ENCODE measurements at regions not wholly inside any gene's neighbourhood (a gene's known extent, or its start where the extent isn't known, plus 50 kb on each side); places are given as distances from the start of the nearest gene placed in this dataset.

GRCh38 chr13:69180034-69180433, 927.6 kb upstream of the ATXN8OS start:
- no peak for ATAC-seq
- POLR2A ChIA-PET, result no interaction called here
- in situ Hi-C loops (cut with MboI), result no loop called here

More at GRCh38 chr13:69180034-69180433, 927.6 kb upstream of the ATXN8OS start:
- no peaks in the 10 kb centered on the region for H3K27me3 ChIP-seq (replicated peaks in 1 of 2; ENCODE audit: control insufficient read depth in 2 of 2, insufficient read depth in 2 of 2, low read length in 1 of 2)
- H3K79me2 ChIP-seq (ENCODE audit: control insufficient read depth, insufficient read depth, low read length), result no peaks in the 10 kb centered on the region
- H2AFZ ChIP-seq (ENCODE audit: control insufficient read depth, low read depth, low read length), result no peak overlapping the region
- no peaks in the 10 kb centered on the region for H3K9me3 ChIP-seq (replicated peaks; ENCODE audit: control insufficient read depth, insufficient read depth, low read length)
- no TSS peak for BruUV-seq (replicated peaks)
- H3K4me2 ChIP-seq (ENCODE audit: control insufficient read depth, insufficient read depth), result no peak overlapping the region
- no peak overlapping the region for H3K27ac ChIP-seq (ENCODE audit: control insufficient read depth, insufficient read depth)
- intact Hi-C loops (cut with micrococcal nuclease; ENCODE audit: unreplicated experiment), result no loop called here
- no peak for FAIRE-seq
- no peaks in the 10 kb centered on the region for H4K20me1 ChIP-seq (ENCODE audit: control insufficient read depth, insufficient read depth)
- H3K36me3 ChIP-seq (ENCODE audit: control insufficient read depth in 2 of 2, insufficient read depth in 2 of 2, low read length in 1 of 2), result no peaks in the 10 kb centered on the region
- ChIA-PET SMC1A (ENCODE audit: uncharacterized antibody, unreplicated experiment) (interaction anchor here (1.4 kb wide), 1 partner anchor 41 kb away, joined by 3 read pairs; no protein-coding TSS in a partner anchor), CTCF (interaction anchor here (0.7 kb wide), 1 partner anchor 117 kb away, joined by 4 read pairs; no protein-coding TSS in a partner anchor), RAD21 (ENCODE audit: unreplicated experiment) (no interaction called here)
- H3K4me1 ChIP-seq (ENCODE audit: control insufficient read depth, insufficient read depth, low read length), result no peaks in the 10 kb centered on the region
- no peak overlapping the region for H3K4me3 ChIP-seq
- 27% methylated on average over 5 of the region's 5 CpGs for WGBS (ENCODE audit: insufficient coverage, insufficient replicate concordance, low lambda C conversion rate, missing lambda C conversion rate)
- no peak for TF ChIP-seq ATF7 (IDR thresholded peaks at IDR 0.05; ENCODE audit: low read depth)
- no peak for TF ChIP-seq IKZF2 (IDR thresholded peaks at IDR 0.05)
- no peak for TF ChIP-seq PKNOX1 (IDR thresholded peaks at IDR 0.05)
- no peak for TF ChIP-seq CUX1 (IDR thresholded peaks at IDR 0.05; ENCODE audit: insufficient replicate concordance, low read depth, low read length)
- TF ChIP-seq SMC3 (IDR thresholded peaks at IDR 0.05; ENCODE audit: borderline replicate concordance, low read length), result no peak
- TF ChIP-seq PBX3 (IDR thresholded peaks at IDR 0.05; ENCODE audit: insufficient replicate concordance, low read depth, low read length), result no peak
- TF ChIP-seq SUZ12 (IDR thresholded peaks at IDR 0.05; ENCODE audit: unreplicated experiment), result no peak
- TF ChIP-seq POLR2A (IDR thresholded peaks at IDR 0.05; ENCODE audit: low read depth, low read length), result no peak
- DNase-seq (ENCODE audit: low read depth, low spot score), result no peak
- no peak overlapping the region for H3K9ac ChIP-seq (ENCODE audit: control insufficient read depth, insufficient read depth, low read length)
